GM19395 (cell line): ENCODE measurements at regions not wholly inside any gene's neighbourhood (a gene's known extent, or its start where the extent isn't known, plus 50 kb on each side); places are given as distances from the start of the nearest gene placed in this dataset.
"Not testable (repeated sequence)": the region's sequence is repeated elsewhere in the genome, so short reads cannot be mapped to it uniquely, and the experiment has no call there.

Source experiments
- ATAC-seq: cut with Tn5 transposase; IDR thresholded peaks from one replicate; pipeline ENCODE4 v1.9.1; 2021; ENCODE audit warnings: mild to moderate bottlenecking, moderate library complexity; ENCODE audit not compliant: unreplicated experiment

- ATAC-seq, result no peak
Observed at GRCh38 chr3:80668600-80669294, 900.9 kb upstream of the ROBO1 start.

GRCh38 chr3:80668100-80668499 lies 900.3 kb upstream of the ROBO1 start:
- no peak for ATAC-seq

DNA sequence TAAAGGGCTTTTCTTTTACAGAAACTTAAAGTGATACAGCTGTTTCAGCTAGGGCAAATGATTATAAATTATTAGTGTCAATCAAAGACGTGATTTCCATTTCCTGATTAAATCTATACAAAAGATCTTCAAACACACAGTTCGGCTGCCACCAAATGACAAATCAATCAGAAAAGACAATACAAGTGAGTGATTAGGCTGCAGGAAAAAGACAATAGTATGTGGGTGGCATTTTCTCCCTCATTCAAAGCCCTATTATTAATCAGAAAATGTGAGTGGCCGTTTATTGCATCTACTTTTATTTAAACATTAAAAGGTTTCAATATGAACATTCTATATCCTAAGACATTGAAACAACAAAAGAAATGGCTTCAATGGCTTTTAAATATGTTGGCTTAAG lies 895.6 kb upstream of the ROBO1 start:
- no peak for ATAC-seq

- ATAC-seq, result no peak
Observed at GRCh38 chr3:80655216-80655615, 887.4 kb upstream of the ROBO1 start.

GRCh38 chr3:80649170-80649569 lies 881.4 kb upstream of the ROBO1 start:
- no peak for ATAC-seq

- ATAC-seq, result no peak
Observed at GRCh38 chr3:80643421-80643820, 875.6 kb upstream of the ROBO1 start.

GRCh38 chr3:80618295-80619256 lies 850.8 kb upstream of the ROBO1 start:
- ATAC-seq, result no peak

GRCh38 chr3:80612366-80612765 lies 844.6 kb upstream of the ROBO1 start:
- ATAC-seq, result no peak

GRCh38 chr3:80608072-80608471 lies 840.3 kb upstream of the ROBO1 start:
- not testable (repeated sequence) for ATAC-seq

DNA sequence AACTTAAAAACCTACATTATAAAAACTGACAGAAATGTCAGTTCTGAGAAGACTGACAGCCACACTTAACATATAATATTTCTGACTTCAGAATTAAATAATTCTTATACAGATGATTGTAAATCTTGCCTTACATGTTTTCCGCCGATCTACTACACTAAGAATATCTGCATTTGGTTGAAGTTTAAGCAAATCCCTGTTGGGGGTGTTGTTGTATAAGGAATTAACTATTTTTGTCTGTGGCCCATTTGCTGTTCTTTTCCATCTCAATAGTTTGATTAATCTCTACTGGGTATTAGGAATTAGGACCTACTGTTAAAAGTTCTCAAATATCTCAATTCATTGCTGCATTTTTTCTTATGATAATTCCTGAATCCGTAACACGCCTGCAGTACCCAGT lies 838.3 kb upstream of the ROBO1 start:
- ATAC-seq, result no peak

DNA sequence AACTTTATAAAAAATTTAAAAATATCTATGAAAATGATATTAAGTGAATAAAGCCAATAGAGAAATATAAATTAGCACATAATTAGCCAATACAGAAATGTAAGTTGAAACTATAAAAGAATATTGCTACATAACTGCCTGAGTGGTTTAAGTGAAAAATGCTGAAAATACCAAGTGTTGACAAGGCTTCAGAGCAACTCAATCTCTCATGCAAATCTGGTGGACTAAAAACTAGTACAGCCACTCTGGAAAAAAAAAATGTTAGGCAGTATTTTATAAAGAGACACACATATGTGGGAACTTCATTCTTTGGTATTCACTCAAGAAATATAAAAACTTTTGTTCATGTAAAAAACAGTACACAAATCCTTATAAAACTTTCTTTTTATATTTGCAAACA lies 833.7 kb upstream of the ROBO1 start:
- ATAC-seq, result no peak

DNA sequence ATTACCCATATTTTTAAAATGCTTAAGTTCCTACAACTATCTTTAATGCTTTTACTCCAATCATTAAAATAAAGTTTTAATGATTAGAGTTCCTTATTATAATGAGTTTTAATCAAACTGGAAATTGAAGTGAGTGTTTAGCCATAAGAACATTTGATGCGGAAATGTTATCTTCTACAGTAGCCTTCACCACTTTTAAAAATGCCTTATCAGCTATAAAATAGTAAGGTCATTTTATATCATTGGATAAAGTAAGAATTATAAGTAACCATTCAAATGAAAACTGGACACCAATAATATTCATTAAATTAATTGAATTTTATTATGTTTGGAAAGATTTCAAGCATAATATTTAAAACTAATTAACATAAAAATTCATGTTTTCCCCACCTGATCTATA lies 825.0 kb upstream of the ROBO1 start:
- ATAC-seq, result no peak

- no peak for ATAC-seq
Observed at GRCh38 chr3:80586338-80586737, 818.5 kb upstream of the ROBO1 start.

GRCh38 chr3:80580146-80580545 lies 812.3 kb upstream of the ROBO1 start:
- no peak for ATAC-seq

DNA sequence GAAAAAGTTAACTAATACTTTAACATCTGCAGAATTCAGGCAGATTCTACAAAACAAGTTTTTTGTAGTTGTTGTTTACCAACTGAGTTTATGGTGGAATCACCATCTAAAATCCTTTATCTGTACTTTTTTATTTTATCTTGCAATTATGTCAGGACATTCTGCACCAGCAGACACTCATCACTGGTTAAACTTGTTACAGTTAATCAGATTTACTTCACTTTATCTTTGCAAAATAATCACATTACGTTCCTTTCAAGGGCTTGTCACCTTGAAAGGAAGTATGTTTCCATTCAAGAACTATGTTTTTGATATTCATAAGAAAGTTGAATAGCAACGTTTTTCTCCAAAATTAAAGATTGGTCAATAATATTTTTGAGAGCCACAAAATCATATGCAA lies 796.6 kb upstream of the ROBO1 start:
- ATAC-seq, result no peak

GRCh38 chr3:80559701-80560100 lies 791.9 kb upstream of the ROBO1 start:
- no peak for ATAC-seq

- no peak for ATAC-seq
Observed at GRCh38 chr3:80556763-80557162, 789.0 kb upstream of the ROBO1 start.

DNA sequence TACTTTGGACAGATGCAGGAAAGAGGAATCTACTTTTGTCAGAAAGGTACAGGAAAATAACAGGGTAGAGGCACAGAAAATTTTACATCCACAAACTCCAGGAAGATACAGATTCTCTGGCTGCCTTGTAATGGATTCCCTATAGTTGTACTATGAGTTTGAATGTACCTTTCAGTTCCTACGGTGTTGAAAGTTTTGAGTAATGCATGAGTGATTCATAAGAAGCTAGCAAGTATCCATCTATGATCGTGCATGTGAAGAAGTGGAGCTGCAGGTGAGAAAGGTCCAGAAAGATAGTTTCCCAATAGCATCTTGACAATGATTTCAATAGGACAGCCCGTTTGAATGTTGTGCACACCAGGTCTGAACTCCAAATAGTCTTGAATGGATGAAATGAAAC lies 786.5 kb upstream of the ROBO1 start:
- ATAC-seq, result no peak

DNA sequence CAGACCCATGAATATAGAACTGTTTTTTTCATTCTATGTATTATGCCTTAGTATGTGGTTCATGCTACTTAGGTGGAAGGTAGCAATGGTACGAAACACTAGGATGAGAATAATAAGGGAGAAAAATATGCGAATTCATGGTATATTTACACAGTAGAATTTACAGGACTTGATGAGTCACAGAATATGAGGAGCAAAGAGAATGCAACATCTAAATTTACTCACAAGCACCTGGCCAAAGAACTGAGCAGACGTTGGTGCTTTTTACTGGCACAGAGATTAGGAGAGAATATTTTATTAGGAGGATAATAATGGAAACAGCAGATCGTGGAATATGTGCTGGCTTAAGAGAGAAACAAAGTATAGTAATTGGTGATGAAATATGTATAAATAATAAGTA lies 785.4 kb upstream of the ROBO1 start:
- ATAC-seq, result no peak

GRCh38 chr3:80550174-80550573 lies 782.4 kb upstream of the ROBO1 start:
- ATAC-seq, result no peak

GRCh38 chr3:80549173-80549572 lies 781.4 kb upstream of the ROBO1 start:
- ATAC-seq, result no peak

DNA sequence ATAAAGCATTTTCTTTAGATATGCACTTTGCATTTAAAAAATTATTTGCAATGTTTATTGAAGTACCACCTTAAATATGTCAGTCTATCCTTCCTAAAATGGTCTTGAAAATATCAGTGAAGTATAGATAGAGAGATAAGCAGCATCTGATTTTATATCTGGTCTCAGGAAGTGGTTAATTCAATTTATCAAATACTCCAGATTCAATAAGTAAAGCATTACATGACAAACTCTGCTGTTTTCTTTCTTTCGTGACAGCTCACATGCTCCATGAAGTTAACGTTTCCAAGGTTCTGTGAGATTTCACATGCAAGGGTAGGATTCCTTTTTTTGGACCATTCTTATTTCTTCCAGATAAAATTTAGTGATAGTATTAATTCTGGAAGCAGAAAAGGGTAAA lies 775.4 kb upstream of the ROBO1 start:
- no peak for ATAC-seq
